Globus pallidus (tissue), 1 donor: ENCODE measurements at regions not wholly inside any gene's neighbourhood (a gene's known extent, or its start where the extent isn't known, plus 50 kb on each side); places are given as distances from the start of the nearest gene placed in this dataset.
"Not testable (repeated sequence)": the region's sequence is repeated elsewhere in the genome, so short reads cannot be mapped to it uniquely, and the experiment has no call there.

Experiments
- DNase-seq: peaks from one replicate; pipeline ENCODE4 v3.0.0-alpha.2; 2015; ENCODE audit warnings: low spot score

- DNase-seq: no peak
These were observed 261.9 kb downstream of the CBLL2 start for GRCh38 chrX:22534643-22535042.

- DNase-seq: no peak
These were observed 264.1 kb downstream of the CBLL2 start for GRCh38 chrX:22536746-22537304.

GRCh38 chrX:22538580-22538979 lies 265.9 kb downstream of the CBLL2 start:
- no peak for DNase-seq

GRCh38 chrX:22541926-22542325 lies 269.2 kb downstream of the CBLL2 start:
- DNase-seq: no peak

DNA sequence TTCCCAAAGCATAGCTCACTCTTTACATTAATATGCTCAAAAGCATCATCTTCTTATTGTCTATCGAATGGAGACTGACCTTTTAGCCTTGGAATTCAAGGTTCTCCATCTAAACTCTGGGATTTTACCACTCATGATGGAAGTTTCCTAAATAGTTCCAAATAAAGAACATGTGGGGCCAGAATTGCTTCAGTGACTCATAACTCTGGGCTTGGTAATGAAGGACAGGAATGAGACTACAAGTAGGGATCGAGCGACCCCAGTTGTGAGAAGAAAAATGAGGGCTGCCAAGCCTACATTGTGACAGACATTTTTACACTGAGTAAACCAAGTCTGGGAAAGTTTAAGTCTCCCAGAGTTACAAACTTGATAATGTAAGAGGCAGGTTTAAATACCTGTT lies 269.9 kb downstream of the CBLL2 start:
- no peak for DNase-seq

DNA sequence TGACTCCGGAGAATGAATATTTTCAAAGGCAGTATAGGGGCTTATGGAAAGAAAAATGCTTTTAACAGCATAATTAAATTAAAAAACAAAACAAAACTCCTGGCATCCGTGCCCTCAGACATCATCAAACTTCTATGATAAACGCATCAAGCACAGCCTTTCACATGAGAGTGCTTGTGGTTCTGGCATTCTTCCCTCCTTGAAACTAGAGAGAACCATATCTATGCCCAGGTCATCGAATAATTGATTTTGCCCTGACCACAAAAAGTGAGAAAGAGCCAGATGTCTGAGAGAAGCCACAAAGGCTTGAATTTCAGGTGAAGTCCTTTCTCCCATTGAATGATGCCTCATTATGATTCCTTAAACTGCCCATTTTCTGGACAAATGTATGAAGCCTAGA lies 286.8 kb downstream of the CBLL2 start:
- no peak for DNase-seq

- no peak for DNase-seq
These were observed 302.6 kb downstream of the CBLL2 start for GRCh38 chrX:22575161-22575845.

- no peak for DNase-seq
These were observed 304.5 kb downstream of the CBLL2 start for GRCh38 chrX:22577181-22577580.

DNA sequence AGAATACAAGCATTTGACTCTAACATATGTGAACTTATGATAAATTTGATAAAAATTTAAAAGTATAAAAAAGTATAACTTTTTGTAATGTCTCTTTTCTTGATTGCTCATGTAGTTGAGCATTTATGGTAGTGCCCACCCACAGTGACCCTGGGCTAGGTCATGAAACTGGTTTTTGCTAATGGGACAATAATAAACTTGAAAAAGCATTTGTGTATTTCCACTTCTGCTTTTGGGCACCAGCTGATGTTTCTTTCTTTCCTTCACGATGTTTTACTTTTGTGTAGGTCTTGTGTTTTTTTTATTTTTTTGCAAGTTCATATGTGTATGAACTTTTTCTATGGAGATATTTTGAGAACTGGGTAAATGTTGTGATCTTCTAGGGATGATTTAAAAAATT lies 313.1 kb downstream of the CBLL2 start:
- DNase-seq: no peak

DNA sequence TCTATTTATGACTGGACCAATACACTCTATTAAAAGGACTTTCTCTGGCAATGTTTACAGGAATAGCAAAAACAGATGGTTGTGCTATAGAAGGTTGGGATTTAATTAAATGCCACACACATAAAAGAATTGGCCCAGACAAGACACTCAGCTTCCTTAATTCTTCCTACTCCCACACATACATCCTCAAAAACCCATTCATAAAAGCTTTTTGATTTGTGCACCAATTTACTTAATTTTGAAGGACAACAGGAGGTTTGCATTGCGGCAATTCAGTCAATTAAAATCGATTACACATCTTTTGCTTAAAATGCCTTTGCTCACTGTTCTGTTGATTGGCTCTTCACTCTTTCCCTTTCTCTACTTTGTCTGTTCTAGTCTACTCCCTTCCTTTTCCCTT lies 317.1 kb downstream of the CBLL2 start:
- DNase-seq: no peak

- no peak for DNase-seq
These were observed 322.1 kb downstream of the CBLL2 start for GRCh38 chrX:22594766-22595165.

GRCh38 chrX:22603060-22603459 lies 330.3 kb downstream of the CBLL2 start:
- no peak for DNase-seq

- DNase-seq: not testable (repeated sequence)
These were observed 336.7 kb downstream of the CBLL2 start for GRCh38 chrX:22609452-22609851.

DNA sequence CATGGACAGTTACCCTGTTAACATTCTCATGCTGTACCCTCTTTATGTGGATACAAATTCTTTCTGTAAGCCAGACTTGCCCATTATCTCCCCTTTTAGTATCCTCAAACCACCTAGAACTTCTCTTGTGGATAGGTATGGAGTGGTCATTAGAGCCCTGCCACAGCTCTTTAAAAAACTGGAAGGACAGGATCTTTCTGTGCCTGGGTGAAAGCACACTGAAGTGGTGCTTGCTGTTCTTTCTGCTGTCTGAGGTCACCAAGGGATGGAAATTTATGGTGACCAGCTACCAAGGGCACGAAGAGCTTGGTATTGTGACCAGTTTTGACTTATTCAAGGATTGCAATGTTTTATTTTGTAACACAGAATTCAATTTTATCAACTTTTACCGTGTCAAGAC lies 344.2 kb downstream of the CBLL2 start:
- DNase-seq: no peak

GRCh38 chrX:22627576-22627975 lies 354.9 kb downstream of the CBLL2 start:
- no peak for DNase-seq

DNA sequence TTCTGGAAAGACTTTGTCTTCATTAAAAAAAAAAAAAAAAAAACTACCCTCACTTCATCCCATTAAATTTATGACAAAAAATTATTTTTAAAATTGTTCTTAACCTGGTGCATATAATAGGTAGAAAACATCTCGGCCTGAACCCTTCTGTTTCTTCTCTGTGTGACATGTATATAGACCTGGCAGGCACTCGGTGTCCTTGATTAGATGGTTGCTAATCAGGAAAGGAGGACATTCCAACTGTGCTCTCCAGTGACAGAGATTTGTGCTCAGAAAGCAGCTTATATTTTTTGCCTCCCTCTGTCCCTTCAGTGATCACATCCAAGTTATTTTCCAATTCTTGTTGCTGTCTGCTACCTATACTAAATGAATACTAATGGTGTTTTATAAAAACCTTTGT lies 355.6 kb downstream of the CBLL2 start:
- no peak for DNase-seq

- no peak for DNase-seq
These were observed 356.5 kb downstream of the CBLL2 start for GRCh38 chrX:22629105-22629725.

- no peak for DNase-seq
These were observed 361.4 kb downstream of the CBLL2 start for GRCh38 chrX:22634083-22634482.

DNA sequence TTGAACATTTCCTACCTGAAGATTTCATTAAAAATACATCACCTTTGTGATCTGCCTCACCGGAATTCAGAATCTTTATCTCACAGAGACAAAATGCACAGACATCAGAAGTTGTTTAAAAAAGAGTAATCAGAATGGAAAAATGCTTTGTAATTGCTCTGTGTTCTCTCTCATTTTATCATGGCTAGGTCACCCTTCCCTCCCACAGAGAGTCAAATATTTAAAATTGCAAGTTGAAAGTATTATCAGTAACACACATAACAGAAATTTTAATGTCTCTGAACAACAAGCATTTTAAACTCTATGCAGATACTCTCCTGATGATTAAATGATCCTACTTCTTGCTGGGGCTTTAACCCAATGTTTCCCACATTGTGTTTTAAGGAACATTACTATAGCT lies 362.0 kb downstream of the CBLL2 start:
- DNase-seq: no peak

DNA sequence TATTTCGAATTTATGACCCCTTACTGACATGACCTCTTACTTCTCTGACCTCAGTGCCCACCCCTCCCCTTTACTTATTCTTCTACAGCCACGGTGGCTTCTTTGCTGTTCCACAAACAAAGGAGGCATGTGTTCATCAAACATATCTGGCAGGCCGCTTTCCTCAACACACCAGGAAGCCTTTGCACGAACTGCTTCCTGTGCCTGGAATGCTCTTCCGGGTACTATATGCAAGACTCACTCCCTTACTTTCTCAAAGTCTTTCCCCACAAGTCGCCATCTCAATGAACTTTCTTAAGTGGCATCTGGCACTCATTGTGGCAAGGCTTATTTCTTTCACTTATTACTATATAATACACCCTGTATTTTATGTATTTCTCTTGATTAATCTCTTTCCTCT lies 351.5 kb upstream of the DDX53 start:
- DNase-seq: no peak

DNA sequence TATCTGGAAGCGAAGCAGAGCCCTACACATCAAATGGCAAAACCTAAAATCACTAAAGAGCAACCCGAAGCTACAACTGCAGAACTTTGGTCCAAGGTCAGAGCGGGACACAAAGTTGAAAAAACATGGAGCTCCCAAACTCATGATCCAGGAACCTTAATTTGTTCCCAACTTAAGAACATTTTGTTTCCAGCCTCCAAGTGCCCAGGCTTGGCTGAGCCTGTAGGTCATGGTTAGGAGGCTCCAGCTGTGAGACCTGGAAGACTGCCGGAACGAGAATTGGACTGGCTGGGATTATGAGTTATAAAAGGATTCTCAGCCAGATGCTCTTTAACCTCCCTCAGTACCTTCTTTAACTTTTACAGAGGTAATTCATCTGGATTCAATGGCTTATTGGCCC lies 349.1 kb upstream of the DDX53 start:
- no peak for DNase-seq

GRCh38 chrX:22652596-22652995 lies 347.2 kb upstream of the DDX53 start:
- peak; percentile 19 for DNase-seq

DNA sequence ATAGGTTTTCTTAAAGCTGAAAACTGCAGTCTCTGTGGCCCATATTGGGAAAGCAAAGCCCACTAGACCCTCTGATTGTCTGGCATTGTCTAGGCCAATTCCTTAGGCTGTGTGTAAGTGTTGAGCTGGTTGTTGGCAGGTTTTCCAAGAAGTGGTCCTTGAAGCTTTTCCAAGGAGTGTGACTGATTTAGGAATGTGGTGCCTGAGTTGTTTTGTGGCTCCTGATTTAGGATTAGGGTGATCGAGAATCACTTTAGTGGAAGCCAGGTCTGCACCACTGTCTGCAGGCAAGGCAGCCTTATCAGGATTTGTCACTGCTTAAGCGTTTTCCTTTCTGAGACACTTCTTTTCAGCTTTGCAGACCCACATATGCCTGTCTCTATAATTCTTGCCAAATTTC lies 339.0 kb upstream of the DDX53 start:
- no peak for DNase-seq

DNA sequence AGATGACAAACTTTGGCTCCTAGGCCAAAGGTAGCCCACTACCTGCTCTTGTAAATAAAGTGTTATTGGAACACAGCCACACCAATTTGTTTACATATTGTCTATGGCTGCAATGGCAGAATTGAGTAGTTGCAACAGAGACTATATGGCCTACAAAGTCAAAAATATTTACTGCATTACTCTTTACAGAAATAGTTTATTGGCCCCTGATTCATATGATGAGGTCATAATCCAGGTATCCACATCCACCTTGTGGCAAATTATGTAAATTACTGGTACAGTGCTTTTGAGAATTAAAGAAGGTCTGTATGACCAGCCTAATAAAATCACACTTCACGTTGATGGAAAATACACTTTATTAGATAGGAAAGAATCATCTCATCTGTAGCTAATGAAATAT lies 337.0 kb upstream of the DDX53 start:
- no peak for DNase-seq
